PC-9 (cell line): ENCODE measurements at regions not wholly inside any gene's neighbourhood (a gene's known extent, or its start where the extent isn't known, plus 50 kb on each side); places are given as distances from the start of the nearest gene placed in this dataset.

Source experiments
- CTCF ChIP-seq: fragments of 200-600 bp; sonication (generic); conservative IDR thresholded peaks from 2 replicates; pipeline ENCODE4 v1.6.1; 2017; ENCODE audit warnings: mixed run types, antibody characterized with exemption, mild to moderate bottlenecking, moderate library complexity
- EZH2 ChIP-seq: fragments of 200-600 bp; sonication (generic); IDR thresholded peaks from 2 replicates; pipeline ENCODE4 v1.8.0; 2017; ENCODE audit warnings: antibody characterized with exemption, low read depth

- no peak for TF ChIP-seq CTCF
- TF ChIP-seq EZH2: no peak
Measured at GRCh38 chr14:28088125-28088524, 678.5 kb upstream of the FOXG1 start.
